MV-4-11 (cell line): ENCODE measurements at regions not wholly inside any gene's neighbourhood (a gene's known extent, or its start where the extent isn't known, plus 50 kb on each side); places are given as distances from the start of the nearest gene placed in this dataset.
"Not testable (repeated sequence)": the region's sequence is repeated elsewhere in the genome, so short reads cannot be mapped to it uniquely, and the experiment has no call there.

ENCODE experiments used
- DNase-seq: peaks from one replicate; lab custom pipeline; 2025; lab: John Stamatoyannopoulos, UW

- not testable (repeated sequence) for DNase-seq
These were observed 174.4 kb downstream of the TRIM43 start for GRCh38 chr2:95765925-95766910.

DNA sequence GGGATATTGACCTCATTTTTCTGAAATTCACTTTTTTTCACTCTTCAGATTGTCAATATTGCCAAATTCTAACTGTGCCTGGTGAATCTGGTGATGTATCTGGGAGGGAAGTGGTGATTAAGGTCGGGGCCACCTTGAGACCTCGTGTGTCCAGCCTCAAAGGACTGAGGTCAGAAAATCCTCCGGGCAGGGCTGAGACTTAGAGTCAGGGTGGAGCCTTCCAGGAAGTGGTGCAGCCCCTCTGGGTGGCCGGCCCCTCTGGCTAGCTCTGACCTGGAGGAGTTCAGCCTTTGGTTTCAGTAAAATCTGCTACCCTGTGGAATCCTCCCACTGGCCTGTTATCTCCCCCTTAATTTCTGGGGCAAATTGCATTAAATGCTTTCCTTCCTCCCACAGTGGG, 175.7 kb downstream of the TRIM43 start:
- not testable (repeated sequence) for DNase-seq

GRCh38 chr2:95767950-95768349, 176.1 kb downstream of the TRIM43 start:
- not testable (repeated sequence) for DNase-seq

DNA sequence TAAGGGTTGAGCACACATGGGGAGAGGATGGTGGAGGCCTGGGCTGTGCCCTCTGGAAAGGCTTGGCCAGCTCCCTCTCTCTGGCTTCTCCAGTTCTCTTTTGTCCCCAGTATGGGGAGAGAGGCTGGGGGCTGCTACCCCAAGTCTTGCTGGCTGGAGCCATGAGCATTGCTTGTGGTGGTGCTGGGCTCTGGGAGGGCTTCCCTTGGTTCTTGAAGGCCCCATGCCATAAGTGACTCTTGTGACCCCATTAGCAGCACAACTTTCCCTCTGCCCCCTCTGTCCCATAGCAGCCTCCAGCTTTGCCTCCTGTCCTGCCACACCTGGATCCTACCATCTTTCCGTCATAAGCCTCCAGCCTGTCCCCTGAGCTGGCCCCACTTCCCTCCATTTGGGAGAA, 177.5 kb downstream of the TRIM43 start:
- DNase-seq = not testable (repeated sequence)

DNA sequence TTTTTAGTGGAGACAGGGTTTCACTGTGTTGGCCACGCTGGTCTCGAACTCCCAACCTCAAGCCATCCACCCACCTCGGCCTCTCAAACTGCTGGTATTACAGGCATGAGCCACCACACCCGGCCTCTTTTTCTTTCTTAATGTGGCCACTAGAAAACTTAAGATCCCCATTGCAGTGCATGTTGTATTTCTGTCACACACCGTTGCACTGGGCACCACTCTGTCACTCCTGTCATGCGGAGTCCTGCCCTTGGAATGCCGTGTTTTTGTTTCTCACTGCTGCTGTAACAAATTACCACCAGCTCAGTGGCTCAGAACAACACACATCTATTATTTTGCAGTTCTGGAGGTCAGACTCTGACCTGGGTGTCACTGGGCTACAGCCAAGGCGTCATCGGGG, 178.9 kb downstream of the TRIM43 start:
- not testable (repeated sequence) for DNase-seq

DNA sequence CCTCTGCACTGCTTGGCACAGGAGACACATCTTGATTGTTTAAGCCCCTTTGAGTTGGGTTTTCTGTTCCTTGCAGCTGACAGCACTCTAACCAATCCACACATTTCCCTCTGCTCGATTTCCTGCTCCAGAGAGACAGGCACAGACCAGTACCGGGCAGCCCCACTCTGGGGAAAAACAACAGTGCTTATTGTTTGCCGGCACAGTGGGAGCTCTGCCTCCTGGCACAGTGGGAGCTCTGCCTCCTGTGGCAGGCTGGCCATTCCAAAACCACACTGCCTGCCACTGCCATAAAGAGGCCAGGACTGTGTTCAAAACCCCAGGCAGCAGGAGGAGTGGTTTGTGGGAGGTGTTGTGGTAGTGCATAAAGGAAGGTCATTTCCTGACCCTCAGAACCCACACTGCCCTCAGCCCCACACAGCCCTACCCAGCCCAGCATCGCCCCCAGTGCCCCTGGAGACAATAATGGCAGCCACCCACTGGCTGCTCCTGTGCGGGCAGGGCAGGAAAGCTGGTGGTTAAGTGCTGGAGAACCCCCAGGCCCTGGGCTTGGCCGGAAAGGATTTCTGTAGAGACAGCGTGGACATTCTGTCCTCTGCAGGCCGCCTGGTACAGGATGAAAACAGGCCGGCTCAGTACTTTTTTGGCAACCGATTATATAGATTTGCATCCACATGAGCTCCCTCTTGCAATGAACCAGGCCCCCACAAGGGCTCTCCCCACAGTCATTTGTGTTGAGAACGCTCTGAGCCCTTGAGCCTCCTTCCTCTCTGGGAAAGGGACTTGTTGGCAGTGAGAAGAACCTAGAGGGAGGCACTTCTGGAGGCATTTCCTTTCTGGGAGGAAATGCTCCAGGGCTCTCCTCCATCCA, 182.8 kb downstream of the TRIM43 start:
- not testable (repeated sequence) for DNase-seq

DNA sequence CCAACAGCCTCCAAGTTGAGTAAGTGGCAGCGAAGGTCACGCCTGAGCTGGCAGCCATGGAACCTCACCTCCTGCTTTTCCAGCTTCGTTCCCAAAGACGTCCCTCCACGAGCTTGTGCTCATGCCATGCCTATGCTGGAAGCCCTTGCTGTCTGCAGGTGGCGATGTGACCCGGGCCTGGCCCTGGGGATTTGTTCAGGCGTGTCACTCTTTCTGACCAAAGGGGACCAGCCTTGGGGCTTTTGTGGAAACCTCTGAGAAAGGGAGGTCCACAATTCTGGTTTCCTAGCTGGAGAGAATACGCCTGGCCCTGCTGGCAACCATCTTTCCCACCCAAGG, 183.4 kb downstream of the TRIM43 start:
- DNase-seq = not testable (repeated sequence)
